NCI-H2171 (cell line): ENCODE measurements at regions not wholly inside any gene's neighbourhood (a gene's known extent, or its start where the extent isn't known, plus 50 kb on each side); places are given as distances from the start of the nearest gene placed in this dataset.

Source experiments
- DNase-seq: peaks from one replicate; lab custom pipeline; 2025; lab: John Stamatoyannopoulos, UW

DNA sequence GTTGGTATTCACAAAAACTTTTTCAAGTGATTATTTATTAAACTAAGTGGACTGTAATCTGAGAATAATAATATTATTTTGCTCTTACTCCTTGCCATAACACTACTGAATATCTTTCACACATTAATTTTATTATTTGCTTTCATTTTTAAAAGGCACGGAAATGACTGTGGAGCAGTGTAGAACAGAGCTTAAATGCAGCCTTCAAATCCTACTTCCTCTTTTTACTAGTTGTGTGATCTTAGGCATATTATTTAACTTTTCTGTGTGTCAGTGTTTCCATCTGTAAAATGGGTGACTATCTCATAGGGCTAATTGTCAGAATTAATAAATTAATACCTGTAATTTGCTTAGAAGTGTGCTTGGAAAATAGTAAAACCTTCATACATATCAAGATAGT lies 55.5 kb upstream of the SLC8A1 start:
- no peak for DNase-seq

- no peak for DNase-seq
Observed at GRCh38 chr2:40510304-40510703, 58.4 kb upstream of the SLC8A1 start.

GRCh38 chr2:40511661-40512213 lies 59.8 kb upstream of the SLC8A1 start:
- DNase-seq: no peak

DNA sequence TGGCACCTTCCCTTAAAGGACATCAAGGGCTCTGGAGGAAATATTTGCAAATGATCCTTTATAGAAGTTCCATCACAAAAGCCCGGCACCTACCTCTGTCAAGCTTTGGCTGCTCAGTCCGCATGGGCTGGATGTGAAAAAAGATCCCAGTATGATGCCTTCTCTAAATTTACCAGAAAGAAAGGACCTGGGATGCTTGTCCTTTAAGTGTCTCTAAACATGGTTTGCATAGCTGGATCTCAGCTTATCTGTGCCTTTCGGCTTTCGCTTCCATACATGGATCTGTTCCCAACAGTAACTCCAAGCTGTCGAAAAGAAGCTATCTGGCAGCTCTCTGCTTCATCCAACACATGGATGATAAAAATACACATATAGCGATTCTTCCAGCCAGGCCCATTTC lies 60.4 kb upstream of the SLC8A1 start:
- no peak for DNase-seq

- no peak for DNase-seq
Observed at GRCh38 chr2:40513201-40513600, 61.3 kb upstream of the SLC8A1 start.

DNA sequence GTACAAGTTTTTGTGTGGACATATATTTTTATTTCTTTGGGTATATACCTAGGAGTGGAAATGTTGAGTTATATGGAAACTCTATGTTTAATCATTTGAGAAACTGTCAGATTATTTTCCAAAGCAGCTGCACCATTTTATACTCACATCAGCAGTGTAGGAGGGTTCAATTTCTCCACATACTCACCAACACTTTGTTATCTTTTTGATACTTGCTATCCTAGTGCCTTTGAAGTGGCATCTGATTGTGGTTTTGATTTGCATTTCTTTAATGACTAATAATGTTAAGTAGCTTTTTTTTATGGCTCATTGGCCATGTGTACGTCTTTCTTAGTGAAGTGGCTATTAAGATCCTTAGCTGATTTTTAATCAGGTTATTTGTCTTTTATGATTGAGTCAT lies 64.7 kb upstream of the SLC8A1 start:
- no peak for DNase-seq

- DNase-seq: no peak
Observed at GRCh38 chr2:40528564-40528963, 76.7 kb upstream of the SLC8A1 start.

DNA sequence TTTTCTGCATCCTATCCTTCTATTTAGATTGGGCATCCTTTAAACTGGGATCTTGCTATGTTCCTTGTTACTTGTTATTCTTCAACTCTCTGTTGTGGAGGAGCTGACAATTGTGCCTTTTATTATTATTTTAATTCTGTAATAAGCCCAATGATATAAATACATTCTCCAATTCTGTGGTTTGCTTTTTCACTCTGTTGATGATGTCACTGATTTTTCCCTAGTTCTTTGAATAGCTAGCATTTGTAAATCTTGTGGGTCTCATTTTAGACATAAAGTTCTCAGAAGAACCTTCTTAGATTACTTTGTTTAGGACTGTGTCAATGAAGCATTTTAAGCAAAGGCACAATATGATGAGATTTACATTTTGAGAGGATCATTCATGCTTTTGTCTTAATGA lies 79.5 kb upstream of the SLC8A1 start:
- no peak for DNase-seq

DNA sequence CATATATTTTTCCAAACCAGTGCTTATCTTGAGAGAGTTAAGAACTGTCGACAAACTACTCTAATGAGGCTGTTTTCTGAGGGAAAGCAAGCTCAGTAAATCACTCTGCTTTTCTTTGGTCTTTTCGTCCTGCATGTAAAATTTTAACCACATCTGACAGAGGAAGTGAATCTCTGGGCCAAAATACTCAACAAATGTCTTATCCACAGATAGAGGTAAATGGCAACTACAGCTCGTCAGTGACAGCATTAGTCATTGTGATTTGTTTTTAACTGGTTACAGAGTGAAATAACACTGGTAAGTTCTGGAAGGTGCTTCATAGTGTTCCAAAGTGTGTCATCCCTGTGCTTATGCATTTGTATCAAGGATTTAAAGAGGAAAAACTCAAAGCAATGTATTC lies 82.6 kb upstream of the SLC8A1 start:
- DNase-seq: no peak

GRCh38 chr2:40535972-40536371 lies 84.1 kb upstream of the SLC8A1 start:
- no peak for DNase-seq

- no peak for DNase-seq
Observed at GRCh38 chr2:40540026-40540425, 88.1 kb upstream of the SLC8A1 start.

DNA sequence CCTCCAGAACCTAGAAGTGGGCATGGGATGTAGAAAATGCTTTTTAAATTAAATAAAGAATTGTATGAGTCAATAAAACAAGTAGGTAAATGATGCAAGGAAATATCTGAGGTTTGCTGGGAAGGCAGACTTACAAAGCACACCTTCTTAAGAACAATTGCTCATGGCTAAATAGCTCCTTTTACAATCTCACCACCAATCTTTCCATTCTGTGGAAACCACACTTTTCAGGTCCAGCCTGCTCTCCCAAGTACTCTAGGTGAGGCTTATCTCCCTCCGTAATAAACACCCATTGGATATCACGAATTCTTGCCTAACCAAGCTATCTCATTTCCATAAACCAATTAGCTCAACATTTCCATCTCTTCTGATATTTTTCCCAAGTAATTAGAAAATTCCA lies 91.5 kb upstream of the SLC8A1 start:
- no peak for DNase-seq

- DNase-seq: no peak
Observed at GRCh38 chr2:40544072-40544471, 92.2 kb upstream of the SLC8A1 start.

DNA sequence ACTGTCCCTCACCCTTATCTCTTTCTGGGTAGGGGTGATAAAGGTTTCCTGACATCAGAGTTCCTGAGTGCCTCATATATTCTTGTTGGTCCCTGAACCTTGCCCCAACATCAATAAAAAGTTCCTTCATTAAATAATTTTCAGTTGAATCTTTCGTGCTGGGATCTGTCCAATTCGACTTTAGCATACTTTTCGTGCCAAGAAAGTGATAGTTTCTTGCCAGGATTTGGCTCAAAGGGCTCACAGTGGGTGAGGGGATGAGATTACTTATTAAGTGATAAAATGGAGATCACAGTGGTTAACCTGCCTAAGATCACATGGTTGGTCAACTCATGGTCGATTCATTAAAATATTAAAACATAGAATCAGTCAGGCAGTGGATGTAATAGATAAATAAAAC lies 93.8 kb upstream of the SLC8A1 start:
- no peak for DNase-seq

DNA sequence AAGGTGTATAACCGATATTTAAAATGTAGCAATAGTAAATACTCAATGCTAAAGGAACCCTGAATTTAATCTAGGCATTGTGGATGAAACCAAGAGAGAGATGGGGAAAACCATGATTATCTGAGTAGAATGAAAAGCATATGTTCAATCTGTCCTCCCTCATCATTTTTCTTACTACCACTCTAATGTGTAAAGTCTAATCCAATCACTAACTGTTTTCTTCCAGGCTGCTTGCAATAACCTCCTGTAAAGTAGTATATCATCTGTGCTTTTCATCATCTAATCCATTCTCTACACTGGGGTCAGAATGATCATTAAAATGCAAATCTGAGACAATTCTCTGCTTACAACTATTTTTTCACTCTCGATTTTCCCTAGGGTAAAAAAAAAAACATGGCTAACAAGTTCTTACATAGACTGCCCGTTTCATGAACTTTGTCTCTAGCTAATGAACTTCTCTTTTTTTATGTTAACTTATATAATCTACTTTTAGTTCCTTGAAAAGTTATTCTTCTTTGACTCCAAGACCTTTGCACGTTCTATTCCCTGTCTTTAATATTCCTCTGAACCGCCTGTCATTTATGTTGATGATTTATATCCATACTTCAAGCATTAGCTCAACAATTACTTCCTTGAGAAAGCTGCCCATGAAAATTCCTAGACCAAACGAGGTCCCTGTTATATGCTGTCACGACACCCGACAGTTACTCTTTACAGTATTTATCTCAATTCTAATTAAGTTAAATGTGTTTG lies 94.7 kb upstream of the SLC8A1 start:
- no peak for DNase-seq

- no peak for DNase-seq
Observed at GRCh38 chr2:40548521-40548920, 96.6 kb upstream of the SLC8A1 start.

- no peak for DNase-seq
Observed at GRCh38 chr2:40550085-40550484, 98.2 kb upstream of the SLC8A1 start.

DNA sequence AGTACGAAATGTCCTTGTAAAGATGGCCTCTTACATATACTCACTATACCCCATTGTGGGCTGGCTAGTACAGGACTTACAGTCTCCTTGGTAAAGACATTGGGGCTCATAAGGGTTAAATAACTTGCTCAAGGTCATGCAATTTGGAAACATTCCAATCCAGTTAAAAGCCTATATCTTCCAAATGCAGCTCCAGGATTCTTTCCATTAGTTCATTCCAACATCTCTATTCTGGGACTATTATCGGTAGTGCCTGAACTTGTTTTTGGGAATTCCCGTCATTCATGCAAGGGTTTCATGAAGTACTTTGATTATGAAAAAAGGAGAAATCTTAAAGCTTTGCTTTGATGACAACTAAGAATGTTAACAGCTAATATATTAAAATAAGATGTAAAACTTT lies 99.2 kb upstream of the SLC8A1 start:
- DNase-seq: no peak

DNA sequence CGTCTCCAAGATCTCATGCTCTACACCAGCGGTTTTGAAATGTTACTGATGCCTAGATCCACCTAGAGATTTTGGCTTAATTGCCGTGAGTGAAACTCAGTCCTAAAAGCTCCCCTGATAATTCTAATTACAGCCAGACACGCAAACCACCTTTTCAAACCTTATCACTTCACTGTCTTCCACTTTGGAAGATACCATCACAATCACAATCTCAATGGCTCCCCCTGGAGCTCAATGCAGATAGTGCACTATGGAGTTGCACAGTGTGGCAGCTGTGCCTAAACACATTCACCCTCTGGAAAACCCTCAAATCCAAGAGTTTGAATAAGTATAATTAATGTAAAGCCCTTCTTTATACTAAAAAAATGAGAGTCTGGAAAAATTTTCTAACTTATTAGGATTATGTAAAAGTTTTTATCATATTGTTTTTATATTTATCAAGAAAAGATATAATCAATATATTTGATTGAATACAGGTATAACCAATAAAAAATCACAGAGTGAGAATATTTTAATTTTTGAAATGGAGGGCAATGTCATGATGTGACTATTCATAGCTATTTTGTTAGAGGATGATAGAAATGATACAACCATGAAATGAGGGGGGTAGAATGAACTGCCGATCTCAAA lies 102.9 kb upstream of the SLC8A1 start:
- DNase-seq: peak; percentile 1

DNA sequence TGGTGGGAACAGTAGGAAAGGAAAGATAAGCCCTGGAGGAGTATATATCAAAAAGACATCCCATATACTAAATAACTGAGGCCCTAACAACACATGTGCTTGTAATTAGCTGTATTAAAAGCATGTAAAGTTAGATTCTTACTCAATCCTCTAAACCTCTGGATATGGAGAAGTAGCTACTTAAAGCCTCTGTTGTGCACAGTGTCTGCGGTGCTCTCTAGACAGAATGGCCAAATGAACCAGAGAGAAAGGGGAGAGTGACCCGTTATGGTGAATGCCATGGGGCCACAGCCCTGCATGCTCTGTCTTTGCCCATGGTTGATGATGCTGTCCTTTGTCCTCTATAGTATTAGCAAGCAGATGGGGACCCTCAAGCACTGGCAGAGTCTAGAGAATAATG lies 104.4 kb upstream of the SLC8A1 start:
- DNase-seq: no peak

DNA sequence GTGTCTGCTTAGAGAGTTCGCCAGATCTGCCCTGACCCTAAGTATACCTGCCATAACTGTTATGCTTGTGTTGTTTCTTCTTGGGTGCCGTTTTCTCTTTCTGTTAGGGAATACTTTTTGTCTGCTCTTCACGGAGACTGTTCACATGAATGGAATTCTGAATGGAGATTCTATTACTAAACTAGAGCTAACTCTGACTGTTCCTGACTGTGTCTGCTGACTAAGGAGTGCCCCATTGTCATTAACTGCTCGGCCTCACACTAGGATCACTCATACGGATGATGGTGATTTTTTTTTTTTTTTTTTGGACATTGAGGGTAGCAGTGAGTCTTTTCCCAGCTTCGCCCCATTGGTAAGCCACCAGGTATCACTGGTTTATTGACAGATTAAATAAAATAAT lies 104.8 kb upstream of the SLC8A1 start:
- no peak for DNase-seq

- DNase-seq: no peak
Observed at GRCh38 chr2:40558761-40559160, 106.9 kb upstream of the SLC8A1 start.

- no peak for DNase-seq
Observed at GRCh38 chr2:40559175-40559574, 107.3 kb upstream of the SLC8A1 start.

- DNase-seq: no peak
Observed at GRCh38 chr2:40564184-40564583, 112.3 kb upstream of the SLC8A1 start.
